Testis (tissue), 2 donors: ENCODE measurements at regions not wholly inside any gene's neighbourhood (a gene's known extent, or its start where the extent isn't known, plus 50 kb on each side); places are given as distances from the start of the nearest gene placed in this dataset.

Experiments
- POLR2A ChIP-seq: fragments of 450-650 bp; IDR thresholded peaks from one replicate; pipeline ENCODE4 v1.6.1; 2017; ENCODE audit warnings: antibody characterized with exemption, mild to moderate bottlenecking, moderate library complexity
- TF ChIP-seq, protein P1 (sequence below), 3 experiments: fragments of 450-650 bp in 2 of 3; fragments of 200-600 bp in 1 of 3; sonication (generic) in 1 of 3; IDR thresholded peaks; one replicate each; pipeline ENCODE4 v1.5.1; 2016 to 2019; ENCODE audit warnings: antibody characterized with exemption in 3 of 3, mild to moderate bottlenecking in 2 of 3, moderate library complexity in 1 of 3

DNA sequence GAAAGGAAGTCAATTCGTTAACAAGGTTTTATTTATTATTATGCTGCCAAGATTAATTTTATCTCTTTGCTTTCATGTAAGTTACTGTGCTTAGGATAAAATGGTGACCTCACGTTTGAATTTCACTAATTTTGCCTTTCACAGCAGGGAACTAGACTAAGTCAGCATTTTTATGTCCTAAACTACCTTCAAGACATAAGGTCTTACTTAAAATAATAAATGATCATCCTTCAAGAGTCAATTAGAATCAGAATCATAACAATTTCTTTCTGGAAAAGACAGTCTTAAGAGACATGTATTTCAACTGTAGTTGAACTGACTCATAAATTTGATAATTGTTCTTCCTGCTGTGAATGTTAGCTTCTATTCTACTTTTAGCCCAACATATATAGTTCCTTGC lies 893.8 kb downstream of the KCNJ2 start:
- TF ChIP-seq, protein P1, sequence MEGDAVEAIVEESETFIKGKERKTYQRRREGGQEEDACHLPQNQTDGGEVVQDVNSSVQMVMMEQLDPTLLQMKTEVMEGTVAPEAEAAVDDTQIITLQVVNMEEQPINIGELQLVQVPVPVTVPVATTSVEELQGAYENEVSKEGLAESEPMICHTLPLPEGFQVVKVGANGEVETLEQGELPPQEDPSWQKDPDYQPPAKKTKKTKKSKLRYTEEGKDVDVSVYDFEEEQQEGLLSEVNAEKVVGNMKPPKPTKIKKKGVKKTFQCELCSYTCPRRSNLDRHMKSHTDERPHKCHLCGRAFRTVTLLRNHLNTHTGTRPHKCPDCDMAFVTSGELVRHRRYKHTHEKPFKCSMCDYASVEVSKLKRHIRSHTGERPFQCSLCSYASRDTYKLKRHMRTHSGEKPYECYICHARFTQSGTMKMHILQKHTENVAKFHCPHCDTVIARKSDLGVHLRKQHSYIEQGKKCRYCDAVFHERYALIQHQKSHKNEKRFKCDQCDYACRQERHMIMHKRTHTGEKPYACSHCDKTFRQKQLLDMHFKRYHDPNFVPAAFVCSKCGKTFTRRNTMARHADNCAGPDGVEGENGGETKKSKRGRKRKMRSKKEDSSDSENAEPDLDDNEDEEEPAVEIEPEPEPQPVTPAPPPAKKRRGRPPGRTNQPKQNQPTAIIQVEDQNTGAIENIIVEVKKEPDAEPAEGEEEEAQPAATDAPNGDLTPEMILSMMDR (IDR thresholded peaks at IDR 0.05) = no peak
- TF ChIP-seq POLR2A = no peak
